Pulmonary artery endothelial cell (primary cell): ENCODE measurements at regions not wholly inside any gene's neighbourhood (a gene's known extent, or its start where the extent isn't known, plus 50 kb on each side); places are given as distances from the start of the nearest gene placed in this dataset.

ENCODE experiments used
- DNase-seq: peaks from one replicate; pipeline ENCODE4 v3.0.0-alpha.2; 2011; ENCODE audit warnings: low read depth, low spot score

GRCh38 chr13:73473016-73473415 lies 414.2 kb downstream of the KLF5 start:
- no peak for DNase-seq

GRCh38 chr13:73467125-73467524 lies 408.3 kb downstream of the KLF5 start:
- DNase-seq = no peak

DNA sequence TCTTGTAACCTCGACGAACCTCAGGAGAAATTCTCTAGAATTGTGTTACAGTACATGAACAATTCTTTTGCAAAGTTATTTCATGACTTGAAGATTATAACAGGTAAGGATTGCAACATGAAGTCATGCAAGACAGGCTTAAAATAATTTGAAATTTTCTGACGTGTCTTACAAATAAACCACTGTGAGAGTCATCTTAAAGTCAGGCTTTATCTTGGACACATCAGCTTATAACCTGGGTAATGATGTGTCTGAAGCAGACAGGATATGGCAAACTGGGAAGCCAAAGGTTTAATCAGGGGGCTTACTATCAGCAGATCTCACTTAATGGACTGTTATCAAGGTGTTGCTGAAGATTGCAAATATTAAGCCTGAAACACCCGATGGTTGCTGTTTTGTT lies 407.8 kb downstream of the KLF5 start:
- DNase-seq = no peak

- no peak for DNase-seq
These were observed 406.8 kb downstream of the KLF5 start for GRCh38 chr13:73465617-73465971.

DNA sequence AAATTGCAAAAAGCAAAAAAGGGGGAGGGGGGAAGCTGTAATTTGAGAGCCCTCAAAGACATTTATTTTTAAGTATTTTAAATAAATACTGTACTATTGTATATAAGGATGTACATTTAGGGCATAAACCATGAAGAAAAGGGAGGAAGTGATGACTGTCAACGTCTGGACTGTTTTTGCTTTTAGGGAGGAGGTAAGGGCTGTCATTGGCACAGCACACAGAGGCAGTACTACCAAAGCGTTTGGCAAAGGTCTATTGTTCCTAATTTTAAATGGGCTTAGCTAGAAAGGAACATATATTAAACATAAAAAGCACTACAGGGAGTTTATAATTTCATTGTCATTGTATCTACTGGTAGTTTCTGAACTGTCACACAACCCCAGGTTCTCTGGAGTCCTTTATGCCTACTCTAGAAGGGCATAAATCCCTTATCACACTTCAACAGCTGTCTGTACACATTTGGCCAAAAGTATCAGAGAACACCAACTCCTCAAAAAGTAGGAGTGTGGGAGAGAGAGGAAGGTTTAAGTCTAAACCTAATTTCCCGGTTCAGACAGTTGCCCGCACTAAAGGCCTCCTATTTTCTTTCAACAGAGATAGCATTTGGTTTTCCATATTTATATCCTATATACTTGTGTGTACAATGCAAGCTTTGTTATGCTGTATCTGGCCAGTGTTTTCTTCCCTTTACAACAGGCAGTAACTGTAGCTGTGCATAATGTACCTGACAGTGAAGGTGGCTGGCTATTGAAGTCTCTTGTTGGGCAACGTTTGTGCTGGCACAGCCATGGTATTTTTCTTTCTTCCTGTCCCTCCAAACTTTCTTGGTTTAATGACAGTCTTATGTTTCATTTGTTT lies 406.2 kb downstream of the KLF5 start:
- DNase-seq = no peak

DNA sequence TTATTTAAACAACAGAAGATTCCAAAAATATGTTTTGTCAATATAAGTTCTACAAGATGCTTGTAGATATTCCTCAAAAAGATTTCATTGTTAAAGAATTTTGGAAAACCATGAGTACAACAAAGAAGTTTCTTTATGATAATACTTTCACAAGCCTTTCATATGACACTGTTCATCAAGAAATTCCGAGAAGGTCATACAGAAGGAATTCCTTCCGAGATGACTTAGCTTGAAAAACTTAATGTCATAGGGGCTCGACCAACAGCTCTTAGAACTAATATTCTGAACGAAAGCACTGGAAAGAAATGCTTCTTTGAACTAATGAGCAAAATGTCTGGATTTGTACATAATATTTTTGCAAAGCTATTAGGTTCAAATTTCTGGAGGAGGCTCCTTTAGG lies 403.4 kb downstream of the KLF5 start:
- no peak for DNase-seq

GRCh38 chr13:73451221-73452029 lies 392.6 kb downstream of the KLF5 start:
- DNase-seq = no peak

DNA sequence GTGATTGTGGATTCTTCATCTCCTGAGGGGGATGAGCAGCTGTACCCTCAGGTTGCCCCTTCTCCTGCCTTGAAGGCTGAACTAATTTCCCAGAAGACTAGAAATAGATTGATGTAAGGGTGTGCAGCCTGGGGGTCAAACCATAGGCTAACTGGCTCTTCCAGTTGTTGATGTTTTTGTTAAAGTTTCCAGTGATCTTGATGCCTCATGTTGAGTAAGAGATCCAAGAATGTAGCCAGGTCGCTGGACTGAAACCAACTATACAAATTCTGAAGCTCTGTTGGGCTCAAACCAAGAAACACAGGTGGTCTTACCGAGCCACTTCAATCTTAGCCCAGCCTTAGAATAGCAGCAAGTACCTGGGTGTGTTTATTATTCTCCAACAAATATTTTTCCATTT lies 391.8 kb downstream of the KLF5 start:
- DNase-seq = no peak

GRCh38 chr13:73449252-73449651 lies 390.4 kb downstream of the KLF5 start:
- DNase-seq = no peak

GRCh38 chr13:73440296-73440895 lies 381.6 kb downstream of the KLF5 start:
- no peak for DNase-seq

DNA sequence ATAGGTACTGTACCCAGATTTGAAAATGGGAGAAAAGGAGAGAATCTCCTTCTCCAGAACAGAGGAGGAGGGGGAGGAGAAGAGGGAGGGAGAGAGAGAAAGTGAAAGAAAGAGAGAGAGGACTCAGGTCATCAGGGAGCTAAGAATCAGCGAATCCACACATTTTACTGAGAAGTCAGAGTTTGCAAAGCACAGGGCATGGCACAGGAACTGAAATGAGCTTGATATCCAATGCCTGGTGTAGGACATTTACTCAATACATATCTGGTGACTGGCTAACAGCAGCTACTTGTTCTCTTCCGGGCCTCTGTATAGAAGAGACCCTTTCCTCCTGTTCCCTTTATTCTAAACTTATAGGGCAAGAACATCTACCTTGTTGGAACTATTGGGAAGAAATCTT lies 375.1 kb downstream of the KLF5 start:
- DNase-seq = no peak

DNA sequence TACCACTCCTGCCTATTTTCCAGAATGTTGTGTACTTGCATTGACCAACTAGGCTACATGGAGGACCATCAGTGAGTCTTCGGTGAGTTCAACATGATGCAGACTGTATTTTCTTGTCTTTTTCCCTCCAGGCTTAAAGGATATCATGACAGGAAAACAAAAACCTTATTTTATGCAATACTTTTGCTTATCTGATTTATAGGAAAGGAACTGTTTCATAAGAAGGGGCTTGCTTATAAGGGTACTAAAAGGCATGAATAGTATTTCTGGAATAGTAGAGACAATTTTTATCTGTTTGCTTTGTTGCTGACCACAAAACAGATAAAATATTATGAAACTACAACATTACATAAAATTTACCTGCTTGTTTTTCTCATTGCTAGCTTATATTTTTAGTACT lies 374.7 kb downstream of the KLF5 start:
- DNase-seq = no peak

GRCh38 chr13:73429701-73430100 lies 370.9 kb downstream of the KLF5 start:
- DNase-seq = no peak

- DNase-seq = no peak
These were observed 369.9 kb downstream of the KLF5 start for GRCh38 chr13:73428706-73429105.

- no peak for DNase-seq
These were observed 369.3 kb downstream of the KLF5 start for GRCh38 chr13:73428137-73428536.

- no peak for DNase-seq
These were observed 364.2 kb downstream of the KLF5 start for GRCh38 chr13:73422973-73423372.

DNA sequence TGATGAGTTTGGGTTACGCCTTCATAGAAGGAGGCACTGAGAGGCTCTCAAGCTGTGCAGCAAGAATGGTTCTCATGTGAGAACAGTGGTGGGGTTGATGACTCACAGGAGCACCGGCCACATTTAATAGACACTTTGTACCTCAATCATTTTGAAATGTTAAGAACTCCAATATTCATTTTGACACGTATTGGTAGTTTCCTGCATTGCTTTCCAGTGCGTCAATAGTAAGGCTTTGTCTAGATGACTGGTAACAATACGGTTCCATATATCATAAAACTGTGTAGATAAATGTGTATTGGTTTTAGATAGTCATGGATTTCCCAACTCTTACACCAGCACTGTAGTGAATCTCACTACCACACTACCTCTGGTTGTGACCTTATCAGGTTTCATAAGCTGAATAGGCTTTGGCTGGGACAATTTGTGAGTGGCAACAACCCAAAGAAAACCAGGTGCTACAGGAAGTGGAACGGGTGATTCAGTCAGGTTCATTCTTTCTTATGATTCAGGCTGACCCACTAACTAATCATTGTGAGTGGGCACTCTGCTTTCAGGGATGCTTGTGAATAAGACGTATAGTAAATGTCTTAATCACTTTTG lies 362.6 kb downstream of the KLF5 start:
- no peak for DNase-seq

- no peak for DNase-seq
These were observed 360.4 kb downstream of the KLF5 start for GRCh38 chr13:73419186-73419585.

DNA sequence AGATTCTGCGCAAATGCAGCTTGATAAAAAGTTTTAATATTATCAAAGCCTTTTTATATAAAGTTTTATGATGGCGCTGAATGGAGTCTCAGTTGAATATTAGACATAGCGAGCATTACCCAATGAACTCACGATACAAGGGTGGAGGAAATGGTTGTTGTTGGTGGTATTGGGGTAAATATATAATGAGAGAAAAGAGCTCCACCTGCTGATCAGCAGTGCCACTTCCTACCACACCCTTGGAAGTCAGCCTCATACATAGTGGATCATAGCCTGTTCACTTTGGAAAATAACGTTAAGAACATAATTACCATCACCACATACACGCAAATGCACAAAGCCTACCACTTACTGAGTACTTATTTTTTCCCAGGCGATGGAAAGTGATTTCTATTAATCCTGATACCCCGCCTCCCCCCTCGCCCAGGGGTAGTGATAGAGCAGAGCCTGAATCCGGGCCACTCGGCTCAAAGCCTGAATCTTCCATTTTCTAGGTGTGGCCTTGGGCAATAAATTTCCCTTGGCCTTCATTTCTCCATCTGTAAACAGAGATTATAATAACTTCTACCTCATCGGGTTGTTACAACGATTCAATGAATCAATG lies 358.3 kb downstream of the KLF5 start:
- DNase-seq = no peak

- DNase-seq = no peak
These were observed 357.3 kb downstream of the KLF5 start for GRCh38 chr13:73416093-73416492.

DNA sequence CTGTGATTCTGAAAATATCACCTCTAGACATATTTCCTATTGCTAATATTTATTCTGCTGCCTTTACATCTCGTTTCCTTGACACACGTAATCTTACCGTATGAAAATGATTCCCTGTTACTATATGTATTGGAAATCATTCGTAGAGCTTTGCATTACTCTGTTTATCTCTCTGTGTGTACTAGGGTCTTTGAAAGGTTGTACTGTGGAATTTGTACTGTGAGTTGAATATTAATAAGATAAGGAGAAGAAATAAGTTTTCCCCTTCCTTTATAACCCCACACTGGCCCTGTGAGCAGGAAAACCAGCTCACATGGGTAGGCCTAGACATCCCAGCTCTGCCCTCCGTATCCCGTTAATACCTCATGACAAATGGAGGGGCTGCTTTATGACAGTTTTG lies 354.9 kb downstream of the KLF5 start:
- DNase-seq = no peak

GRCh38 chr13:73412933-73413332 lies 354.1 kb downstream of the KLF5 start:
- DNase-seq = no peak
